HL-60 (cell line): ENCODE measurements at regions not wholly inside any gene's neighbourhood (a gene's known extent, or its start where the extent isn't known, plus 50 kb on each side); places are given as distances from the start of the nearest gene placed in this dataset.

Source experiments
- DNase-seq, 2 experiments: peaks; one replicate each; pipeline ENCODE4 v3.0.0-alpha.2; 2010 to 2020; ENCODE audit warnings: low read depth in 1 of 2, low spot score in 1 of 2
- H3K27ac ChIP-seq: fragments of 250-450 bp; sonication (Bioruptor Pico); replicated peaks from 2 replicates; pipeline ENCODE4 v1.5.1; 2020; ENCODE audit warnings: mild to moderate bottlenecking, moderate library complexity
- H3K27me3 ChIP-seq: fragments of 250-450 bp; sonication (Bioruptor Pico); 2 replicates; pipeline ENCODE4 v1.5.1; 2021; ENCODE audit warnings: mild to moderate bottlenecking, moderate library complexity; ENCODE audit not compliant: insufficient read depth, poor library complexity, severe bottlenecking
- H3K4me3 ChIP-seq: replicated peaks from 2 replicates; pipeline ENCODE4 v1.5.1; 2011; ENCODE audit warnings: mild to moderate bottlenecking, control low read depth, low read length; ENCODE audit not compliant: insufficient read depth
- GABPA ChIP-seq: IDR thresholded peaks from 2 replicates; pipeline ENCODE4 v1.6.1; 2012; ENCODE audit warnings: low read depth
- POLR2AphosphoS5 ChIP-seq: IDR thresholded peaks from 2 replicates; pipeline ENCODE4 v1.6.1; 2012; ENCODE audit warnings: low read depth
- SPI1 ChIP-seq: IDR thresholded peaks from 2 replicates; pipeline ENCODE4 v1.6.1; 2012; ENCODE audit warnings: low read depth, mild to moderate bottlenecking, borderline replicate concordance
- TF ChIP-seq, protein P1 (sequence below): IDR thresholded peaks from one replicate; pipeline ENCODE4 v1.5.1; 2011; ENCODE audit warnings: low read length, control low read depth, inconsistent platforms; ENCODE audit not compliant: insufficient read depth
- TF ChIP-seq, protein P2 (sequence below): IDR thresholded peaks from 2 replicates; pipeline ENCODE4 v1.6.1; 2012; ENCODE audit warnings: low read depth; ENCODE audit not compliant: insufficient replicate concordance

DNA sequence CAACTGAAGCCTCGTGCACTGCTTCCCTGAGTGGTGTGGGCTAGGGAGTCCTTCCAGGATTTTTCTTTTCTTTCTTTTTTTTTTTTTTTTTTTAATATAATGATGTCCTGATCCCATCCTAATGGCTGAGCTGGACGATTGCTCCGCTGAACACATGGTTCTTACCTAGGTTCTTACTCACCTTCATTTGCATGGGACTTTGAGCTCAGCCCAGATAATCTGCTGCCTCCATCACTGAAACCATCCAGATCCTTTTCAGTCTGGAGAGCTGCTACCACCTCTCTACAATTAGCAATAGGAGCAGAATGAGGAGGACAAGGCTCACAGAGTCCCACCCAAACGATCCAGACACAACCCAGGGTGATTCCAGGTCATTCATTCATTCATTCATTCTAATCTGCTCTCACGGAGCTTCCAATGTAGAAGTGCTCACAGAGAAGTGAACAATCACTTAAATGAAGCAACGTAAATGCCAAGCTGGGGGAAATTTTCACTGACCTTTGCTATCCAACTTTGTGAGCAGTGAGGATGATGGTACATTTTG lies 246.3 kb upstream of the RREB1 start:
- Histone ChIP-seq H3K27ac (no peak overlapping the region), H3K27me3 (no peaks in the 10 kb centered on the region), H3K4me3 (no peak overlapping the region)
- TF ChIP-seq POLR2AphosphoS5 (no peak), GABPA (no peak), SPI1 (no peak)
- TF ChIP-seq, protein P1, sequence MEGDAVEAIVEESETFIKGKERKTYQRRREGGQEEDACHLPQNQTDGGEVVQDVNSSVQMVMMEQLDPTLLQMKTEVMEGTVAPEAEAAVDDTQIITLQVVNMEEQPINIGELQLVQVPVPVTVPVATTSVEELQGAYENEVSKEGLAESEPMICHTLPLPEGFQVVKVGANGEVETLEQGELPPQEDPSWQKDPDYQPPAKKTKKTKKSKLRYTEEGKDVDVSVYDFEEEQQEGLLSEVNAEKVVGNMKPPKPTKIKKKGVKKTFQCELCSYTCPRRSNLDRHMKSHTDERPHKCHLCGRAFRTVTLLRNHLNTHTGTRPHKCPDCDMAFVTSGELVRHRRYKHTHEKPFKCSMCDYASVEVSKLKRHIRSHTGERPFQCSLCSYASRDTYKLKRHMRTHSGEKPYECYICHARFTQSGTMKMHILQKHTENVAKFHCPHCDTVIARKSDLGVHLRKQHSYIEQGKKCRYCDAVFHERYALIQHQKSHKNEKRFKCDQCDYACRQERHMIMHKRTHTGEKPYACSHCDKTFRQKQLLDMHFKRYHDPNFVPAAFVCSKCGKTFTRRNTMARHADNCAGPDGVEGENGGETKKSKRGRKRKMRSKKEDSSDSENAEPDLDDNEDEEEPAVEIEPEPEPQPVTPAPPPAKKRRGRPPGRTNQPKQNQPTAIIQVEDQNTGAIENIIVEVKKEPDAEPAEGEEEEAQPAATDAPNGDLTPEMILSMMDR, result no peak
- TF ChIP-seq, protein P2, sequence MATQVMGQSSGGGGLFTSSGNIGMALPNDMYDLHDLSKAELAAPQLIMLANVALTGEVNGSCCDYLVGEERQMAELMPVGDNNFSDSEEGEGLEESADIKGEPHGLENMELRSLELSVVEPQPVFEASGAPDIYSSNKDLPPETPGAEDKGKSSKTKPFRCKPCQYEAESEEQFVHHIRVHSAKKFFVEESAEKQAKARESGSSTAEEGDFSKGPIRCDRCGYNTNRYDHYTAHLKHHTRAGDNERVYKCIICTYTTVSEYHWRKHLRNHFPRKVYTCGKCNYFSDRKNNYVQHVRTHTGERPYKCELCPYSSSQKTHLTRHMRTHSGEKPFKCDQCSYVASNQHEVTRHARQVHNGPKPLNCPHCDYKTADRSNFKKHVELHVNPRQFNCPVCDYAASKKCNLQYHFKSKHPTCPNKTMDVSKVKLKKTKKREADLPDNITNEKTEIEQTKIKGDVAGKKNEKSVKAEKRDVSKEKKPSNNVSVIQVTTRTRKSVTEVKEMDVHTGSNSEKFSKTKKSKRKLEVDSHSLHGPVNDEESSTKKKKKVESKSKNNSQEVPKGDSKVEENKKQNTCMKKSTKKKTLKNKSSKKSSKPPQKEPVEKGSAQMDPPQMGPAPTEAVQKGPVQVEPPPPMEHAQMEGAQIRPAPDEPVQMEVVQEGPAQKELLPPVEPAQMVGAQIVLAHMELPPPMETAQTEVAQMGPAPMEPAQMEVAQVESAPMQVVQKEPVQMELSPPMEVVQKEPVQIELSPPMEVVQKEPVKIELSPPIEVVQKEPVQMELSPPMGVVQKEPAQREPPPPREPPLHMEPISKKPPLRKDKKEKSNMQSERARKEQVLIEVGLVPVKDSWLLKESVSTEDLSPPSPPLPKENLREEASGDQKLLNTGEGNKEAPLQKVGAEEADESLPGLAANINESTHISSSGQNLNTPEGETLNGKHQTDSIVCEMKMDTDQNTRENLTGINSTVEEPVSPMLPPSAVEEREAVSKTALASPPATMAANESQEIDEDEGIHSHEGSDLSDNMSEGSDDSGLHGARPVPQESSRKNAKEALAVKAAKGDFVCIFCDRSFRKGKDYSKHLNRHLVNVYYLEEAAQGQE, result no peak
- DNase-seq, result no peak

DNA sequence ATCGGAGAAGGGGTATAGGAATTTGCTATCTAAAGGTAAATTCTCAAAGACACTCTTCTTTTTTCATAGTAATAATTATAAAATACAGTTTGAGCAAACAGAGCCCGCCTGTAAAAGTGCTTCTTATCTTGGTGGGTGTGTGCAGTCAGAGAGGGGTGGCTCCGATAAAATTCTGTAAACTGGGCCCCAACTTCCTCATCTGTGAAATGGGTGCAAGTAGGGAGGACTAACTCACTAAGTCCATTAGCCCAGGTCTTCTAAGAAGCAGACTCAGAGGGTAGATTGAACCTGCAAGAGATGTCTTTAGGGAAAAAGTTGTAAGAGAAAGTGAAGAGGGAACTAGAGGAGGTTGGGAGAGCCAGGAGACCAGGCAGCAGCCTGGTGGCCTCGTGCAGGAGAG lies 245.8 kb upstream of the RREB1 start:
- H3K27me3 ChIP-seq, result no peaks in the 10 kb centered on the region
- no peak overlapping the region for H3K4me3 ChIP-seq
- no peak for DNase-seq
- TF ChIP-seq POLR2AphosphoS5 (no peak), SPI1 (no peak), GABPA (no peak)
- TF ChIP-seq, protein P1, result no peak
- TF ChIP-seq, protein P2, result no peak
- no peak overlapping the region for H3K27ac ChIP-seq

DNA sequence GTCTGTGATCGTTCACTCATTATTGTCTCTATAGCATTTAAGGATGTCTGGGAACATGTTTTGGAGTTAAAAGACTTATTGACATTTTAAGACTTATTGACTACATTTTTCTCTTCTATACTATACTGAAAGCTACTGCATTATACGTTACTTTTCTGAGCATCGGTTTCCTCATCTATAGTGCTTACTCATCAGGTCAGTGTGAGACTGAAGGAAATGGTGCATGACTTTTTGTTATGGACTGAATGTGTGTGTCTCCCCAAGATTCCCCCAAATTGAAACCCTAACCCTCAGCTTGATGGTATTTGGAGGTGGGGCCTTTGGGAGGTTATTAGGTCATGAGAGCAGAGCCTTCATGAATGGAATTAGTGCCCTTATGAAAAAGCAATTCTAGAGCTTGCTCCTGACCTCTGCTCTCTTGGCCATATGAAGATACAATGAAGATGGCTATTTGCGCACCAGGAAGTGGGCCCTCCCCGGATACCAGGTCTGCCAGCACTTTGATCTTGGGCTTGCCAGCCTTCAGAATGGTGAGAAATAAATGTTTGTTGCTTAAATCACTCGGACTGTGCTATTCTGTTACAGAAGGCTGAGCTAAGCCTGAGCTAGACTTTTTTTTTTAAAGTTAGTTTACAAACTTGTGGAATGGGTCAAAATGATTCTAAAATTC lies 243.7 kb upstream of the RREB1 start:
- Histone ChIP-seq H3K4me3 (no peak overlapping the region), H3K27me3 (no peaks in the 10 kb centered on the region), H3K27ac (no peak overlapping the region)
- no peak for DNase-seq
- TF ChIP-seq GABPA, result no peak
- no peak for TF ChIP-seq POLR2AphosphoS5
- TF ChIP-seq, protein P1, result no peak

DNA sequence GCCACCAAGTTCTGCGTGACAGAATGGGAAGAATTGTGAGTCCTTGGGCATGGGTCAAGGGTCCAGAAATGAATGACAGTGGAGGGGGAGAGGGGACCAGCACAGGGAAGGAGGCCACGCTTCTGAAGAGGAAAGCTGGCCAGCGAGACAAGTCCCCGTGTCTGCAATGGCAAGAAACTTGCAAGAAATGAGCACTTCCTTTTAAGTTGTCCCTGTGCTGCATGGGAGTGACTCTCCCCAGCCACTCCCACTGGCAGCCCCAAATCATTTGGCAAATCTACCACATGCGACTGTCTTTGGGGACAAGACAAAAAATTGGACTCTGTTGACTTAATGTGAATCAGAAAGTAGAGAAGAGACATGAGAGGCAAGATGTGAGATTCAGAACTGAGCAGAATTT lies 242.2 kb upstream of the RREB1 start:
- Histone ChIP-seq H3K27me3 (no peaks in the 10 kb centered on the region), H3K4me3 (no peak overlapping the region), H3K27ac (peak overlapping the region; percentile 60)
- TF ChIP-seq POLR2AphosphoS5 (peak; percentile 69), SPI1 (peak; percentile 84), GABPA (no peak)
- TF ChIP-seq, protein P1, result no peak
- TF ChIP-seq, protein P2, result peak; percentile 31
- DNase-seq, result peak in 1 of 2 experiments; percentile 67
